GM12872 (cell line): ENCODE measurements at regions not wholly inside any gene's neighbourhood (a gene's known extent, or its start where the extent isn't known, plus 50 kb on each side); places are given as distances from the start of the nearest gene placed in this dataset.

Experiments used
- CTCF ChIP-seq: IDR thresholded peaks from 3 replicates; pipeline ENCODE4 v1.5.1; 2011; ENCODE audit warnings: low read depth, mild to moderate bottlenecking, low read length, moderate library complexity; ENCODE audit not compliant: insufficient read depth

GRCh38 chr7:34275624-34276023 lies 370.3 kb downstream of the BMPER start:
- no peak for TF ChIP-seq CTCF

- no peak for TF ChIP-seq CTCF
Observed at GRCh38 chr7:34277016-34277802, 371.9 kb downstream of the BMPER start.

GRCh38 chr7:34277803-34278199 lies 372.5 kb downstream of the BMPER start:
- TF ChIP-seq CTCF = no peak

GRCh38 chr7:34281260-34281659 lies 375.9 kb downstream of the BMPER start:
- TF ChIP-seq CTCF = peak; percentile 16; the same call in 1 of the 3 replicates

- TF ChIP-seq CTCF = no peak
Observed at GRCh38 chr7:34282271-34282670, 375.7 kb upstream of the NPSR1 start.

GRCh38 chr7:34296663-34297062 lies 361.4 kb upstream of the NPSR1 start:
- TF ChIP-seq CTCF = no peak

GRCh38 chr7:34298492-34299013 lies 359.5 kb upstream of the NPSR1 start:
- TF ChIP-seq CTCF = no peak
